ENCODE measurements at regions not wholly inside any gene's neighbourhood (a gene's known extent, or its start where the extent isn't known, plus 50 kb on each side); places are given as distances from the start of the nearest gene placed in this dataset.

GRCh38 chr5:102595332-102595731 is 96.5 kb upstream of the SLCO6A1 start:
- DNase-seq (ENCODE audit: low spot score): no peak
- Mint-ChIP-seq H3K9me3 (no peaks in the 10 kb centered on the region), H3K27me3 (ENCODE audit: low read depth) (no peaks in the 10 kb centered on the region), H3K4me3 (no peak overlapping the region), H3K4me1 (ENCODE audit: low read depth) (peaks cover 16% of the 10 kb centered on the region), H3K27ac (no peak overlapping the region), H3K36me3 (ENCODE audit: low read depth) (no peaks in the 10 kb centered on the region)

DNA sequence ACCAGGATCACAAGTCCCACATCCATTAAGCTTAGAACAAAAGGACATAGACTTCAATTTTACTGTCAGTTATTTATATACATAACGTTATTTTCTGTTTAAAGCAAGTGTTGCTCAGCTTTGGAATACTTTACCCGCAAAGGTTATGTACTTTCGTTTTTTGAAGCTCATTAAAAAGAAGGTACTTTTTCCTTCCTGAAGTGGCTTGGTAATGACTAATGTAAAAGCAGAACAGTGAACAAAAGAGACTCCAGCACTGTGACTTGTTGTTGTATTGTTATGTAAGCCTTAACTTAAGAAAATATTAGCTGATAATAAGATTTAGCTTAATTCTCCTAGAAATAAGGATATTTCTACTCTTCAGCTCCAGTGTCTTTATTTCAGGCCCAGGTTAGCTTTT is 97.3 kb upstream of the SLCO6A1 start:
- Mint-ChIP-seq H3K9me3 (no peaks in the 10 kb centered on the region), H3K4me1 (ENCODE audit: low read depth) (peaks cover 14% of the 10 kb centered on the region), H3K27ac (no peak overlapping the region), H3K27me3 (ENCODE audit: low read depth) (no peaks in the 10 kb centered on the region), H3K4me3 (no peak overlapping the region), H3K36me3 (ENCODE audit: low read depth) (no peaks in the 10 kb centered on the region)
- no peak for DNase-seq (ENCODE audit: low spot score)

DNA sequence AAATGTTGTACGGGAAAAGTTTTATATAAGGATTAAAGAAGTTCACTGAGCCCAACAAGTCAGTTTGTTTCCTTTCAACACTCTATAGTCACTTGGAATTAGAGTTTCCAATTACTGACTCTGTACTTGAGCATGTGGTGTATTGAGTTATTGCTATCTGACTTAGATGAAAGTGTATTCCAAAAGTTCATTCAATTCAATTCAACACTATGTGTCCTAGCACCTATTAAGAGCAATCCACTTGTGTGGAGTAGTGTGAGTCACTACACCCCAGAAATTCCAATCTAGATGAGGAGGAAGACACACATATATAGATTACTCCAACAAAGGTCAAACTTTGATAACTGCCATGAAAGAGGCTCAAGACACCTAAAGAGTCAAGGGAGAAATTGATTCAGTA is 98.2 kb upstream of the SLCO6A1 start:
- H3K4me3 Mint-ChIP-seq: no peak overlapping the region
- H3K36me3 Mint-ChIP-seq (ENCODE audit: low read depth): no peaks in the 10 kb centered on the region
- H3K27me3 Mint-ChIP-seq (ENCODE audit: low read depth): no peaks in the 10 kb centered on the region

DNA sequence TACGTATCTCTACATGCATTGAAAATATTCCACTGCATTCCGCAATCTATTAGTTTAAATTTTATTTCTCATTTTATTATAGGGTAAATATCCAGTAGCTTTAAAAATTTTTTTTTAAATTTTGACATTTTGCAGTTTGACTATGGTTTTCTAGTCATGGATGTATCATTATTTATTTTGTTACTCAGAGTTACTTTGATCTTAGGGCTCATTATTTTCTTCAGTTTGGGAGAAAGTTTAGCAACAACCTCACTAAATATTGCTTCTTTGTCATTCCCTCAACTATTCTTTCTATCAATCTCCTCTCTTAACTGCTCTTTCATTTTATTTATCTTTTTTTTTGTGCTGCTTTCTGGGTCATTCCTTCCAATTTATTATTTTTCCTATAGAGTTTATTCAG is 100.5 kb upstream of the SLCO6A1 start:
- Mint-ChIP-seq H3K4me1 (ENCODE audit: low read depth) (peaks cover 10% of the 10 kb centered on the region), H3K27me3 (ENCODE audit: low read depth) (peaks cover 2% of the 10 kb centered on the region), H3K9me3 (no peaks in the 10 kb centered on the region), H3K27ac (no peak overlapping the region), H3K36me3 (ENCODE audit: low read depth) (no peaks in the 10 kb centered on the region), H3K4me3 (no peak overlapping the region)
- DNase-seq (ENCODE audit: low spot score): no peak

More for the DNA sequence above, 98.2 kb upstream of the SLCO6A1 start:
- no peaks in the 10 kb centered on the region for H3K9me3 Mint-ChIP-seq
- no peak for DNase-seq (ENCODE audit: low spot score)
- no peak overlapping the region for H3K27ac Mint-ChIP-seq
- peaks cover 10% of the 10 kb centered on the region for H3K4me1 Mint-ChIP-seq (ENCODE audit: low read depth)

GRCh38 chr5:102600964-102601363 is 102.2 kb upstream of the SLCO6A1 start:
- Mint-ChIP-seq H3K9me3 (no peaks in the 10 kb centered on the region), H3K4me3 (no peak overlapping the region), H3K4me1 (ENCODE audit: low read depth) (peaks cover 4% of the 10 kb centered on the region), H3K36me3 (ENCODE audit: low read depth) (no peaks in the 10 kb centered on the region), H3K27ac (no peak overlapping the region), H3K27me3 (ENCODE audit: low read depth) (peaks cover 2% of the 10 kb centered on the region)
- no peak for DNase-seq (ENCODE audit: low spot score)

DNA sequence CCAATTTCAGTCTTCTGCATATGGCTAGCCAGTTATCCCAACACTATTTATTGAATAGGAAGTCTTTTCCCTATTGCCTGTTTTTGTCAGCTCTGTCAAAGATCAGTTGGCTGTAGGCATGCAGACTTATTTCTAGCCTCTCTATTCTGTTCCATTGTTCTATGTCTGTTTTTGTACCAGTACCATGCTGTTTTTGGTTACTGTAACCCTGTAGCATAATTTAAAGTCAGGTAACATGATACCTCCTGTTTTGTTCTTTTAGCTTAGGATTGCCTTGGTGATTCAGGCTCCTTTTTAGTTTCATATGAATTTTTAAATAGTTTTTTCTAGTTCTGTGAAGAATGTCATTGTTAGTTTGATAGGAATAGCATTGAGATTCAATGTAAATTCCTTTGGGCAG is 104.9 kb upstream of the SLCO6A1 start:
- DNase-seq (ENCODE audit: low spot score): no peak
- Mint-ChIP-seq H3K27ac (no peak overlapping the region), H3K4me1 (ENCODE audit: low read depth) (no peaks in the 10 kb centered on the region), H3K4me3 (no peak overlapping the region), H3K9me3 (no peaks in the 10 kb centered on the region), H3K36me3 (ENCODE audit: low read depth) (no peaks in the 10 kb centered on the region), H3K27me3 (ENCODE audit: low read depth) (peaks cover 2% of the 10 kb centered on the region)

- Mint-ChIP-seq H3K27me3 (ENCODE audit: low read depth) (no peaks in the 10 kb centered on the region), H3K36me3 (ENCODE audit: low read depth) (no peaks in the 10 kb centered on the region), H3K4me1 (ENCODE audit: low read depth) (no peaks in the 10 kb centered on the region), H3K9me3 (no peaks in the 10 kb centered on the region), H3K27ac (no peak overlapping the region), H3K4me3 (no peak overlapping the region)
- DNase-seq (ENCODE audit: low spot score): no peak
These were observed 109.6 kb upstream of the SLCO6A1 start for GRCh38 chr5:102608414-102608813.

- DNase-seq (ENCODE audit: low spot score): no peak
- Mint-ChIP-seq H3K9me3 (no peaks in the 10 kb centered on the region), H3K27ac (no peak overlapping the region), H3K4me1 (ENCODE audit: low read depth) (no peaks in the 10 kb centered on the region), H3K36me3 (ENCODE audit: low read depth) (no peaks in the 10 kb centered on the region), H3K4me3 (no peak overlapping the region), H3K27me3 (ENCODE audit: low read depth) (no peaks in the 10 kb centered on the region)
These were observed 112.5 kb upstream of the SLCO6A1 start for GRCh38 chr5:102611312-102611711.

DNA sequence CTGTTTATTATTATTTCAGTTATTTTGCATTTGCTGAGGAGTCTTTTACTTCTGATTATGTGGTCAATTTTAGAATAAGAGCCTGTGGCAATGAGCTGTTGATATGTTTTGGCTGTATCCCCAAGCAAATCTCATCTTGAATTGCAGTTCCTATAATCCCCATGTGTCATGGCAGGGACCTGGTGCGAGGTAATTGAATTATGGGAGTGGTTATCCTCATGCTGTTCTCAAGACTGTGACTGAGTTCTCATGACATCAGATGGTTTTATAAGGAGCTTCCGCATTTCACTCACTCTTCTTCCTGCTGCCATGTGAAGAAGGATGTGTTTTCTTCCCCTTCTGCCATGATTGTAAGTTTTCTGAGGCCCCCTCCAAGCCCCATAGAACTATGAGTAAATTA is 114.9 kb upstream of the SLCO6A1 start:
- H3K27ac Mint-ChIP-seq: no peak overlapping the region
- no peak overlapping the region for H3K4me3 Mint-ChIP-seq
- H3K4me1 Mint-ChIP-seq (ENCODE audit: low read depth): no peaks in the 10 kb centered on the region
- H3K9me3 Mint-ChIP-seq: no peaks in the 10 kb centered on the region
- H3K36me3 Mint-ChIP-seq (ENCODE audit: low read depth): no peaks in the 10 kb centered on the region
- H3K27me3 Mint-ChIP-seq (ENCODE audit: low read depth): no peaks in the 10 kb centered on the region
- no peak for DNase-seq (ENCODE audit: low spot score)

DNA sequence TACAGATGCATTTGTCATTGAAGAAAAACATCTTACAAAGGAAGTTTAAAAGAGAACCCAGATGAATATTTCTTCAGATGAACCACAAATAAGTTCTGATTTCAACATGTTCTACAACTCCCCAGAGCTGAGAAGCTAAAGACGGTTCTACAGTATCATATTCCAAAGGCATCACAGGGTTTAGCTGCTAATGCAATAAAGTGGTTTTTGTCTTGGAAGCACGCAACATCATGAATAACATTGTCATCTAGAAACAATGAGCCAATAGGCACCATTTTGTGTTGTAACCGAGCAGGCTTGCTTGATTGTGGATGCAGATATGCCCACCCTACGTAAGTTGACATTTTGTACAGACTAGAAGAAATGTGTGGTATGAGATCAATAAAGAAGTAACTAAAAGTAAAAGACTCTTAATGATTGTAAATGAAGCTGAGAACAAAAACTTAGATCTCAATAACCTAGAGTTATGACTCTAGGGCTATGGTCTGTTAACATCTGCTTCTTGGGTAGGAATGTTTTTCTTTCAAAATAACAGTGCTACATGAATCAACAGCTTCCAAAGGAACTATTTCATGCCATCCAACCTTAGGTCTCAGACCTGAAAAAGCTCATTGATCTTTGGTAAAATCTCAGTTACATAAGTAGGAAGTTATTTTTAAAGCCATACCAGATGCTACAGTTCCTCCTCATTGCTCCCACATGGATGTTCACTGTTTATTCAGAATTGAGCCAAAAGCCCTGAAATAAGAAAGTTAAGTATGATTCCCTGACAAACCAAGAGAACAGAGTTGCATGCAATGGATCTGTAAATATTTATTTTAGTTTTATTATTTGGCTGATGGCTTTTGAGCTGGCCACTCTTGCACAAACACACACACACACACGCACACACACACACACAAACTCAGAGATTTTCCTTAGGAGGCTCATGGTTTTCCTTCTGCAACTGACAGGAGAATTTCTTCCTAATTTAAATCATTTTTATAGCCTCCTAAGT is 118.7 kb upstream of the SLCO6A1 start:
- Mint-ChIP-seq H3K36me3 (ENCODE audit: low read depth) (no peaks in the 10 kb centered on the region), H3K27ac (no peak overlapping the region), H3K4me3 (no peak overlapping the region), H3K27me3 (ENCODE audit: low read depth) (no peaks in the 10 kb centered on the region), H3K9me3 (no peaks in the 10 kb centered on the region), H3K4me1 (ENCODE audit: low read depth) (no peaks in the 10 kb centered on the region)
- DNase-seq (ENCODE audit: low spot score): no peak

DNA sequence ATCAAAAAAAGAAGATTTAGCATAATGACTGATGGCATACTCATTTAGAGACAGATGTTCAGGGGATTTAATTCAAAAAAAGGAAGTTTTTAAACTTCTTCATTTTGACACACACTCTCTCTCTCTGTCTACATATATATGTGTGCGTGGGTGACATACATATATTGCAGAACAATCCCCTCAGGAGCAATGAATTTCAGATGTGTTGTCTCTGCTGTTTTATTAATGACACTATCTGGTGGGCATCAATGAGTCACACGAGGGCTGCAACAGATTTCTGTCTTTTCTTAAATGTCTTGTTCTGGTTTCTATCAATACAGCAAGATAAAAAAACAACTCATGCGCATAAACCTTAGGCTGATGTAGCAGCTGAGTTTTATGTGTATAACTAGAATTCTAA is 123.5 kb upstream of the SLCO6A1 start:
- DNase-seq (ENCODE audit: low spot score): no peak
- Mint-ChIP-seq H3K4me1 (ENCODE audit: low read depth) (no peaks in the 10 kb centered on the region), H3K27me3 (ENCODE audit: low read depth) (no peaks in the 10 kb centered on the region), H3K27ac (no peak overlapping the region), H3K9me3 (no peaks in the 10 kb centered on the region), H3K4me3 (no peak overlapping the region), H3K36me3 (ENCODE audit: low read depth) (no peaks in the 10 kb centered on the region)

GRCh38 chr5:102623329-102624065 is 124.7 kb upstream of the SLCO6A1 start:
- no peaks in the 10 kb centered on the region for H3K9me3 Mint-ChIP-seq
- H3K4me1 Mint-ChIP-seq (ENCODE audit: low read depth): no peaks in the 10 kb centered on the region
- no peaks in the 10 kb centered on the region for H3K36me3 Mint-ChIP-seq (ENCODE audit: low read depth)
- H3K27me3 Mint-ChIP-seq (ENCODE audit: low read depth): no peaks in the 10 kb centered on the region
- no peak overlapping the region for H3K27ac Mint-ChIP-seq
- no peak for DNase-seq (ENCODE audit: low spot score)
- H3K4me3 Mint-ChIP-seq: no peak overlapping the region

DNA sequence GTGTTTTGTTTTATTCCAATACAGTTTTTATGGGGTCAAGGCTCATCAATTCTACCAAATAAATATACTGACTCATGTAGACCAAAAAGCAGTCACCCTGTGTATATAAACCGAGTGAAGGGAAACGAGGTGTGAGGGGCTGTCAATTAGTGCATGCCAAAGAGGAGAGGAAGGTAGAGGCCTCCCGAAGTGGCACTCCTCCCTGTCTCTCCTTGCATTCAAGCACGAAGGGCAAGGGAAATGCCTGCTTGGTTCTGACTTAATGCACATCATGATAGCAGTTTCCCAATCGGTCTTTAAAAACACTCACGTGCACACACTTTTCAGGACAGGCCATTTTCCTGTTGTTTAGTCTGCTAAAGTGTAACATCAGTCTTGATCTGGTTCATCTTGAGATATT is 125.6 kb upstream of the SLCO6A1 start:
- Mint-ChIP-seq H3K9me3 (no peaks in the 10 kb centered on the region), H3K27me3 (ENCODE audit: low read depth) (no peaks in the 10 kb centered on the region), H3K27ac (no peak overlapping the region), H3K36me3 (ENCODE audit: low read depth) (no peaks in the 10 kb centered on the region), H3K4me1 (ENCODE audit: low read depth) (no peaks in the 10 kb centered on the region), H3K4me3 (no peak overlapping the region)
- DNase-seq (ENCODE audit: low spot score): no peak

GRCh38 chr5:102625468-102625867 is 126.7 kb upstream of the SLCO6A1 start:
- no peaks in the 10 kb centered on the region for H3K36me3 Mint-ChIP-seq (ENCODE audit: low read depth)

More at GRCh38 chr5:102625468-102625867, 126.7 kb upstream of the SLCO6A1 start:
- Mint-ChIP-seq H3K27me3 (ENCODE audit: low read depth) (no peaks in the 10 kb centered on the region), H3K4me1 (ENCODE audit: low read depth) (no peaks in the 10 kb centered on the region), H3K27ac (no peak overlapping the region), H3K4me3 (no peak overlapping the region), H3K9me3 (no peaks in the 10 kb centered on the region)
- DNase-seq (ENCODE audit: low spot score): no peak
